ENCODE measurements at regions not wholly inside any gene's neighbourhood (a gene's known extent, or its start where the extent isn't known, plus 50 kb on each side); places are given as distances from the start of the nearest gene placed in this dataset.
"Not testable (repeated sequence)": the region's sequence is repeated elsewhere in the genome, so short reads cannot be mapped to it uniquely, and the experiment has no call there.

- not testable (repeated sequence) for TF ChIP-seq CTCF (IDR thresholded peaks at IDR 0.05; ENCODE audit: insufficient read depth, low read depth, low read length); EZH2 (IDR thresholded peaks at IDR 0.05; ENCODE audit: insufficient read depth, low read length)
Measured at GRCh38 chr14:106761886-106762816, 1235.8 kb downstream of the TMEM121 start.
